Brain microvascular endothelial cell (primary cell): ENCODE measurements at regions not wholly inside any gene's neighbourhood (a gene's known extent, or its start where the extent isn't known, plus 50 kb on each side); places are given as distances from the start of the nearest gene placed in this dataset.

Source experiments
- DNase-seq: peaks from one replicate; pipeline ENCODE4 v3.0.0-alpha.2; 2020
- H3K27ac ChIP-seq: fragments of 250-450 bp; sonication (Bioruptor Pico); 2 replicates; pipeline ENCODE4 v1.5.1; 2020; ENCODE audit warnings: mild to moderate bottlenecking, moderate library complexity
- H3K27me3 ChIP-seq: fragments of 250-450 bp; sonication (Bioruptor Pico); replicated peaks from 2 replicates; pipeline ENCODE4 v1.5.1; 2020; ENCODE audit warnings: mild to moderate bottlenecking
- H3K36me3 ChIP-seq: fragments of 250-450 bp; sonication (Bioruptor Pico); replicated peaks from 2 replicates; pipeline ENCODE4 v1.5.1; 2020; ENCODE audit warnings: mild to moderate bottlenecking
- H3K4me3 ChIP-seq: 2 replicates; pipeline ENCODE4 v1.5.1; 2011; ENCODE audit warnings: low read depth, mild to moderate bottlenecking, control low read depth, low read length, moderate library complexity
- CTCF ChIP-seq: IDR thresholded peaks from 2 replicates; pipeline ENCODE4 v1.5.1; 2011; ENCODE audit warnings: low read depth, mild to moderate bottlenecking, moderate library complexity, low read length, control low read depth, inconsistent platforms; ENCODE audit errors: missing control alignments
- in situ Hi-C: cut with HindIII; loops from 2 replicates; pipeline ENCODE4 v1.10.0; 2017; ENCODE audit warnings: low sequenced_read_pairs, low pct_ligation_motif_present

GRCh38 chr2:6492573-6492972 is 373.1 kb downstream of the CMPK2 start:
- no peak for TF ChIP-seq CTCF
- DNase-seq: no peak
- Histone ChIP-seq H3K4me3 (no peak overlapping the region), H3K27me3 (no peaks in the 10 kb centered on the region), H3K27ac (no peak overlapping the region), H3K36me3 (no peaks in the 10 kb centered on the region)
- in situ Hi-C loops: no loop called here

- Histone ChIP-seq H3K27ac (no peak overlapping the region), H3K4me3 (no peak overlapping the region), H3K36me3 (no peaks in the 10 kb centered on the region), H3K27me3 (no peaks in the 10 kb centered on the region)
- DNase-seq: no peak
- TF ChIP-seq CTCF: no peak
- in situ Hi-C loops: no loop called here
Observed at GRCh38 chr2:6493266-6493665, 372.4 kb downstream of the CMPK2 start.

- no peak overlapping the region for H3K27ac ChIP-seq
- no peak for TF ChIP-seq CTCF
- no peaks in the 10 kb centered on the region for H3K27me3 ChIP-seq
- in situ Hi-C loops: no loop called here
- H3K4me3 ChIP-seq: no peak overlapping the region
- H3K36me3 ChIP-seq: no peaks in the 10 kb centered on the region
- DNase-seq: no peak
Observed at GRCh38 chr2:6493669-6494068, 372.0 kb downstream of the CMPK2 start.

- no peak for TF ChIP-seq CTCF
- no peaks in the 10 kb centered on the region for H3K27me3 ChIP-seq
- no peak for DNase-seq
- no peaks in the 10 kb centered on the region for H3K36me3 ChIP-seq
- no peak overlapping the region for H3K27ac ChIP-seq
- in situ Hi-C loops: no loop called here
- no peak overlapping the region for H3K4me3 ChIP-seq
Observed at GRCh38 chr2:6495466-6495865, 370.2 kb downstream of the CMPK2 start.

GRCh38 chr2:6496376-6496775 is 369.3 kb downstream of the CMPK2 start:
- Histone ChIP-seq H3K36me3 (no peaks in the 10 kb centered on the region), H3K4me3 (no peak overlapping the region), H3K27ac (no peak overlapping the region), H3K27me3 (no peaks in the 10 kb centered on the region)
- in situ Hi-C loops: no loop called here
- no peak for DNase-seq
- TF ChIP-seq CTCF: no peak

- DNase-seq: no peak
Observed at GRCh38 chr2:6497048-6497447, 368.7 kb downstream of the CMPK2 start.

More at GRCh38 chr2:6497048-6497447, 368.7 kb downstream of the CMPK2 start:
- H3K4me3 ChIP-seq: no peak overlapping the region
- TF ChIP-seq CTCF: no peak
- no peaks in the 10 kb centered on the region for H3K27me3 ChIP-seq
- H3K27ac ChIP-seq: no peak overlapping the region
- in situ Hi-C loops: no loop called here
- no peaks in the 10 kb centered on the region for H3K36me3 ChIP-seq
